ENCODE measurements at regions not wholly inside any gene's neighbourhood (a gene's known extent, or its start where the extent isn't known, plus 50 kb on each side); places are given as distances from the start of the nearest gene placed in this dataset.

GRCh38 chr12:124664395-124665111, 97.1 kb upstream of the NCOR2 start:
- TF ChIP-seq Cebpa-rat (IDR thresholded peaks at IDR 0.05): no peak
- H3K9me3 ChIP-seq: peaks cover 10% of the 10 kb centered on the region
- H3K36me3 ChIP-seq: no peaks in the 10 kb centered on the region
- no peak overlapping the region for H3K4me3 ChIP-seq
- no peak overlapping the region for H3K9ac ChIP-seq
- H3K4me1 ChIP-seq: peaks cover 17% of the 10 kb centered on the region
- no peak overlapping the region for H3K27ac ChIP-seq
- no peak overlapping the region for H3K4me2 ChIP-seq
- H3K27me3 ChIP-seq: no peaks in the 10 kb centered on the region
- H4K20me1 ChIP-seq: no peaks in the 10 kb centered on the region

GRCh38 chr12:124663771-124664366, 96.5 kb upstream of the NCOR2 start:
- no peak overlapping the region for H3K4me2 ChIP-seq
- peaks cover 10% of the 10 kb centered on the region for H3K9me3 ChIP-seq
- H3K27ac ChIP-seq: no peak overlapping the region
- no peaks in the 10 kb centered on the region for H3K27me3 ChIP-seq
- no peak overlapping the region for H3K9ac ChIP-seq
- no peak overlapping the region for H3K4me3 ChIP-seq
- H3K4me1 ChIP-seq: peaks cover 10% of the 10 kb centered on the region
- TF ChIP-seq Cebpa-rat (IDR thresholded peaks at IDR 0.05): no peak
- no peaks in the 10 kb centered on the region for H4K20me1 ChIP-seq
- no peaks in the 10 kb centered on the region for H3K36me3 ChIP-seq

GRCh38 chr12:124663206-124663605, 95.8 kb upstream of the NCOR2 start:
- H3K9ac ChIP-seq: no peak overlapping the region
- H3K4me1 ChIP-seq: peaks cover 8% of the 10 kb centered on the region; the same call in 1 of the 2 replicates
- H3K36me3 ChIP-seq: no peaks in the 10 kb centered on the region
- peaks cover 10% of the 10 kb centered on the region for H3K9me3 ChIP-seq
- no peaks in the 10 kb centered on the region for H4K20me1 ChIP-seq
- H3K27ac ChIP-seq: no peak overlapping the region
- H3K4me3 ChIP-seq: no peak overlapping the region
- no peak for TF ChIP-seq Cebpa-rat (IDR thresholded peaks at IDR 0.05)
- no peaks in the 10 kb centered on the region for H3K27me3 ChIP-seq
- no peak overlapping the region for H3K4me2 ChIP-seq

GRCh38 chr12:124661341-124661740, 93.9 kb upstream of the NCOR2 start:
- H3K4me1 ChIP-seq: peaks cover 14% of the 10 kb centered on the region
- no peak overlapping the region for H3K4me3 ChIP-seq
- H3K9ac ChIP-seq: no peak overlapping the region
- peaks cover 2% of the 10 kb centered on the region for H3K9me3 ChIP-seq
- H3K27me3 ChIP-seq: no peaks in the 10 kb centered on the region
- no peak overlapping the region for H3K4me2 ChIP-seq
- no peak for TF ChIP-seq Cebpa-rat (IDR thresholded peaks at IDR 0.05)
- no peak overlapping the region for H3K27ac ChIP-seq
- no peaks in the 10 kb centered on the region for H3K36me3 ChIP-seq
- H4K20me1 ChIP-seq: no peaks in the 10 kb centered on the region

- Histone ChIP-seq H3K9ac (no peak overlapping the region), H3K27me3 (no peaks in the 10 kb centered on the region), H3K4me3 (no peak overlapping the region), H3K36me3 (no peaks in the 10 kb centered on the region), H4K20me1 (no peaks in the 10 kb centered on the region), H3K27ac (no peak overlapping the region), H3K9me3 (no peaks in the 10 kb centered on the region), H3K4me2 (no peak overlapping the region), H3K4me1 (peaks cover 19% of the 10 kb centered on the region)
- no peak for TF ChIP-seq Cebpa-rat (IDR thresholded peaks at IDR 0.05)
These were observed 93.4 kb upstream of the NCOR2 start for GRCh38 chr12:124660851-124661250.

- Histone ChIP-seq H3K27ac (no peak overlapping the region), H3K4me1 (peaks cover 27% of the 10 kb centered on the region), H3K9ac (no peak overlapping the region), H3K9me3 (no peaks in the 10 kb centered on the region), H4K20me1 (no peaks in the 10 kb centered on the region), H3K27me3 (no peaks in the 10 kb centered on the region), H3K4me3 (no peak overlapping the region), H3K4me2 (no peak overlapping the region), H3K36me3 (no peaks in the 10 kb centered on the region)
- no peak for TF ChIP-seq Cebpa-rat (IDR thresholded peaks at IDR 0.05)
These were observed 91.5 kb upstream of the NCOR2 start for GRCh38 chr12:124658806-124659402.

- H3K9ac ChIP-seq: no peak overlapping the region
- H4K20me1 ChIP-seq: no peaks in the 10 kb centered on the region
- 0 out of 2 replicates have a peak, but pooled peaks cover 2% of the 10 kb centered on the region for H3K27me3 ChIP-seq
- H3K9me3 ChIP-seq: no peaks in the 10 kb centered on the region
- no peak overlapping the region for H3K4me2 ChIP-seq
- no peak for TF ChIP-seq Cebpa-rat (IDR thresholded peaks at IDR 0.05)
- peaks cover 29% of the 10 kb centered on the region for H3K4me1 ChIP-seq
- H3K36me3 ChIP-seq: no peaks in the 10 kb centered on the region
- no peak overlapping the region for H3K27ac ChIP-seq
- no peak overlapping the region for H3K4me3 ChIP-seq
These were observed 90.9 kb upstream of the NCOR2 start for GRCh38 chr12:124658302-124658701.

GRCh38 chr12:124656947-124657434, 89.6 kb upstream of the NCOR2 start:
- H3K36me3 ChIP-seq: no peaks in the 10 kb centered on the region
- no peak overlapping the region for H3K4me2 ChIP-seq
- no peak overlapping the region for H3K4me3 ChIP-seq
- peaks cover 34% of the 10 kb centered on the region for H3K4me1 ChIP-seq
- no peaks in the 10 kb centered on the region for H3K9me3 ChIP-seq
- 0 out of 2 replicates have a peak, but pooled peaks cover 11% of the 10 kb centered on the region for H3K27me3 ChIP-seq
- no peak for TF ChIP-seq Cebpa-rat (IDR thresholded peaks at IDR 0.05)
- no peak overlapping the region for H3K9ac ChIP-seq
- H4K20me1 ChIP-seq: no peaks in the 10 kb centered on the region
- no peak overlapping the region for H3K27ac ChIP-seq

GRCh38 chr12:124655698-124656516, 88.5 kb upstream of the NCOR2 start:
- Histone ChIP-seq H3K4me2 (peak overlapping the region; percentile 63), H3K27ac (no peak overlapping the region; the same call in 1 of the 2 replicates), H3K36me3 (no peaks in the 10 kb centered on the region), H3K27me3 (0 out of 2 replicates have a peak, but pooled peaks cover 11% of the 10 kb centered on the region), H3K4me1 (peaks cover 35% of the 10 kb centered on the region), H4K20me1 (no peaks in the 10 kb centered on the region), H3K4me3 (no peak overlapping the region), H3K9ac (no peak overlapping the region), H3K9me3 (no peaks in the 10 kb centered on the region)
- TF ChIP-seq Cebpa-rat (IDR thresholded peaks at IDR 0.05): no peak

Data from BLaER1 (cell line).